ENCODE measurements at regions not wholly inside any gene's neighbourhood (a gene's known extent, or its start where the extent isn't known, plus 50 kb on each side); places are given as distances from the start of the nearest gene placed in this dataset.

GRCh38 chr6:71367756-71368155, 79.1 kb downstream of the OGFRL1 start:
- TF ChIP-seq TCF4 (CRISPR knock-in tag; IDR thresholded peaks at IDR 0.05; ENCODE audit: borderline replicate concordance): no peak
- TF ChIP-seq ISL1 (CRISPR knock-in tag; IDR thresholded peaks at IDR 0.05): no peak
- no peak for TF ChIP-seq GLIS3 (CRISPR knock-in tag; IDR thresholded peaks at IDR 0.05)

Measured in SK-N-SH treated with all-trans-retinoic acid at 6 μM for 48 hours (cell line).